ENCODE measurements at regions not wholly inside any gene's neighbourhood (a gene's known extent, or its start where the extent isn't known, plus 50 kb on each side); places are given as distances from the start of the nearest gene placed in this dataset.

DNA sequence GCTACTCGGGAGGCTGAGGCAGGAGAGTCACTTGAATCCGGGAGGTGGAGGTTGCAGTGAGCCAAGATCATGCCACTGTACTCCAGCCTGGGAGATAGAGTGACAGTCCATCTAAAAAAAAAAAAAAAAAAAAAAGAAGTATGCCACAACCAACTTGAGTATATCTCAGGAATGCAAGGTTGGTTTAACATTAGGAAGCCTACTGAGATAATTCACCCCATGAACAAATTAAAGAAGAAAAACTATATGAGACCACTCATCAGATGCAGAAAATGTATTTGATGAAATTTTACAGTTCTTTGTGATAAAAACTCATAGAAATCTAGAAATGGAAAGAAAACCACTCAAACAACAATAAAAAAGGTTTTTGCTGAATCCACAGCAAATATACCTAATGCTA lies 373.8 kb downstream of the LMO4 start:
- CTCF ChIA-PET: no interaction called here
- TF ChIP-seq, protein P1, sequence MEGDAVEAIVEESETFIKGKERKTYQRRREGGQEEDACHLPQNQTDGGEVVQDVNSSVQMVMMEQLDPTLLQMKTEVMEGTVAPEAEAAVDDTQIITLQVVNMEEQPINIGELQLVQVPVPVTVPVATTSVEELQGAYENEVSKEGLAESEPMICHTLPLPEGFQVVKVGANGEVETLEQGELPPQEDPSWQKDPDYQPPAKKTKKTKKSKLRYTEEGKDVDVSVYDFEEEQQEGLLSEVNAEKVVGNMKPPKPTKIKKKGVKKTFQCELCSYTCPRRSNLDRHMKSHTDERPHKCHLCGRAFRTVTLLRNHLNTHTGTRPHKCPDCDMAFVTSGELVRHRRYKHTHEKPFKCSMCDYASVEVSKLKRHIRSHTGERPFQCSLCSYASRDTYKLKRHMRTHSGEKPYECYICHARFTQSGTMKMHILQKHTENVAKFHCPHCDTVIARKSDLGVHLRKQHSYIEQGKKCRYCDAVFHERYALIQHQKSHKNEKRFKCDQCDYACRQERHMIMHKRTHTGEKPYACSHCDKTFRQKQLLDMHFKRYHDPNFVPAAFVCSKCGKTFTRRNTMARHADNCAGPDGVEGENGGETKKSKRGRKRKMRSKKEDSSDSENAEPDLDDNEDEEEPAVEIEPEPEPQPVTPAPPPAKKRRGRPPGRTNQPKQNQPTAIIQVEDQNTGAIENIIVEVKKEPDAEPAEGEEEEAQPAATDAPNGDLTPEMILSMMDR (IDR thresholded peaks at IDR 0.05; ENCODE audit: unreplicated experiment): no peak
- no peaks in the 10 kb centered on the region for H3K27me3 Mint-ChIP-seq (ENCODE audit: unreplicated experiment)
- no TSS peak for BruUV-seq (replicated peaks)
- peaks cover 11% of the 10 kb centered on the region for H3K4me1 Mint-ChIP-seq (ENCODE audit: low read depth, unreplicated experiment)
- H3K9me3 Mint-ChIP-seq (ENCODE audit: low read depth, unreplicated experiment): peaks cover 11% of the 10 kb centered on the region
- H3K4me3 Mint-ChIP-seq (ENCODE audit: low read depth, unreplicated experiment): no peak overlapping the region
- intact Hi-C loops (cut with micrococcal nuclease; ENCODE audit: unreplicated experiment): no loop called here
- no peaks in the 10 kb centered on the region for H3K36me3 Mint-ChIP-seq (ENCODE audit: insufficient read depth, unreplicated experiment)
- no peak overlapping the region for H3K27ac Mint-ChIP-seq (ENCODE audit: unreplicated experiment)
- no peak for DNase-seq

DNA sequence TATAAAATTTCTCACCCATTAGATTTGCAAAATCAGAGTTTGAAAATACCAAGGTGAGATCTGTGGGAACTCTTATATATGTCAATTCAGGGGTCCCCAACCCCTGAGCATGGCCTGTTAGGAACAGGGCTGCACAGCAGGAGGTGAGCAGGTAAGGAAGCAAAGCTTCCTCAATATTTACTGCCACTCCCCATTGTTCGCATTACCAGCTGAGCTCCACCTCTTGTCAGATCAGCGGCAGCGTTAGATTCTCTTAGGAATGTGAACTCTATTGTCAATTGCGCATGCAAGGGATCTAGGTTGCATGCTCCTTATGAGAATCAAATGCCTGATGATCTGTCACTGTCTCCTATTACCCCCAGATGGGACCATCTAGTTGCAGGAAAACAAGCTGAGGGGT lies 376.6 kb downstream of the LMO4 start:
- CTCF ChIA-PET: no interaction called here
- no peak overlapping the region for H3K27ac Mint-ChIP-seq (ENCODE audit: unreplicated experiment)
- no peaks in the 10 kb centered on the region for H3K27me3 Mint-ChIP-seq (ENCODE audit: unreplicated experiment)
- TF ChIP-seq, protein P1 (IDR thresholded peaks at IDR 0.05; ENCODE audit: unreplicated experiment): no peak
- no peaks in the 10 kb centered on the region for H3K36me3 Mint-ChIP-seq (ENCODE audit: insufficient read depth, unreplicated experiment)
- DNase-seq: no peak
- BruUV-seq (replicated peaks): no TSS peak
- H3K4me3 Mint-ChIP-seq (ENCODE audit: low read depth, unreplicated experiment): no peak overlapping the region
- H3K9me3 Mint-ChIP-seq (ENCODE audit: low read depth, unreplicated experiment): peaks cover 8% of the 10 kb centered on the region
- peaks cover 39% of the 10 kb centered on the region for H3K4me1 Mint-ChIP-seq (ENCODE audit: low read depth, unreplicated experiment)
- intact Hi-C loops (cut with micrococcal nuclease; ENCODE audit: unreplicated experiment): no loop called here

DNA sequence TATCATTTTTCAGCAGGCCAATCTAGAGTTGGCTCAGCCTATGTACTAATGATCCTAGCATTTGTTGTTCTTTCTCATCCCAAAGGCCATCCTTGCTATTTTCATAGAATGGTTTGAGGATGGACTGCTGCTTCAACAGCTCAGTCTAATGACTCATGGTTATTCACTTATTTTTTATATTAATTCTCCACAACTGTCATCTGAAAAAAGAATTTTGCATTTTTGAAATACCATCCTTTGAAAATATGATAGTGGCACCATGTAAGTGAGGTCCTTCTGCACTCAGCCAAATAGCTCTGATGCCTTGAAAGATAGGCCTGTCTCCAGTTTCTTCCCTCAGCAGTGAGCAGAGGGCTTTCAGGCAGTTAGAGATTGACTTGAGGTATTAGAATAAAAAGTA lies 377.5 kb downstream of the LMO4 start:
- H3K27me3 Mint-ChIP-seq (ENCODE audit: unreplicated experiment): no peaks in the 10 kb centered on the region
- H3K36me3 Mint-ChIP-seq (ENCODE audit: insufficient read depth, unreplicated experiment): no peaks in the 10 kb centered on the region

DNA sequence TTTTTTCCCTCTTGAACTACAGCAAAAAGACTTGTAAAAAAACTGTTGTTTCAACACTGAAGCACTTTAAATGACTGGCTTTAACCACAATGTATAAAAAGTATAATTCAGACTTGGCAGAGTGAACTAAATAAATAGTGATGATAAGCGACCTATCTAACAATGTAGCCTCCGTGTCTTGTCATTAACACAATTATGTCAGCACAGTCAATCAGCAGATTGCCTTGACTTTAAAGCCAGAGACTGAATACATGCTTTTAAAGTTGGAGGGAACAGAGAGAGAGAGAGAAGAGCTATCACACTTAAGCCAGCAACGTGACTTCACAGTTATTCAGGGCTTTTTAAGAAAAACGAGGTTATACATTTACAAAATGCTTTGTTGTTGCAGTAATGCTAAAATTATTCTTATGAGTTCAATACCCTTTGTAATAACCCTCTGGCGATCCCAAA lies 378.1 kb downstream of the LMO4 start:
- Mint-ChIP-seq H3K4me1 (ENCODE audit: low read depth, unreplicated experiment) (peaks cover 54% of the 10 kb centered on the region), H3K4me3 (ENCODE audit: low read depth, unreplicated experiment) (peak overlapping the region; percentile 17), H3K27me3 (ENCODE audit: unreplicated experiment) (no peaks in the 10 kb centered on the region), H3K27ac (ENCODE audit: unreplicated experiment) (no peak overlapping the region), H3K36me3 (ENCODE audit: insufficient read depth, unreplicated experiment) (no peaks in the 10 kb centered on the region), H3K9me3 (ENCODE audit: low read depth, unreplicated experiment) (peaks cover 1% of the 10 kb centered on the region)
- TF ChIP-seq, protein P1 (IDR thresholded peaks at IDR 0.05; ENCODE audit: unreplicated experiment): no peak
- no TSS peak for BruUV-seq (replicated peaks)
- intact Hi-C loops (cut with micrococcal nuclease; ENCODE audit: unreplicated experiment): no loop called here
- DNase-seq: no peak
- CTCF ChIA-PET: interaction anchor here (0.5 kb wide), 1 partner anchor 1218 kb away, joined by 3 read pairs; no protein-coding TSS in a partner anchor

More for the DNA sequence above, 377.5 kb downstream of the LMO4 start:
- TF ChIP-seq, protein P1 (IDR thresholded peaks at IDR 0.05; ENCODE audit: unreplicated experiment): no peak
- Mint-ChIP-seq H3K4me1 (ENCODE audit: low read depth, unreplicated experiment) (peaks cover 48% of the 10 kb centered on the region), H3K4me3 (ENCODE audit: low read depth, unreplicated experiment) (no peak overlapping the region), H3K27ac (ENCODE audit: unreplicated experiment) (no peak overlapping the region), H3K9me3 (ENCODE audit: low read depth, unreplicated experiment) (peaks cover 3% of the 10 kb centered on the region)
- BruUV-seq (replicated peaks): no TSS peak
- intact Hi-C loops (cut with micrococcal nuclease; ENCODE audit: unreplicated experiment): no loop called here
- no peak for DNase-seq
- CTCF ChIA-PET: interaction anchor here (0.5 kb wide), 1 partner anchor 1218 kb away, joined by 3 read pairs; no protein-coding TSS in a partner anchor
